ENCODE measurements at regions not wholly inside any gene's neighbourhood (a gene's known extent, or its start where the extent isn't known, plus 50 kb on each side); places are given as distances from the start of the nearest gene placed in this dataset.

GRCh38 chr6:15768999-15769398, 106.2 kb upstream of the DTNBP1 start:
- H3K9me3 ChIP-seq (ENCODE audit: control insufficient read depth in 1 of 2, insufficient read depth in 1 of 2, low read depth in 1 of 2, low read length in 2 of 2) = no peaks in the 10 kb centered on the region
- no peak overlapping the region for H3K9ac ChIP-seq (ENCODE audit: low read length)
- no peak overlapping the region for H3K4me2 ChIP-seq (ENCODE audit: low read length)
- ATAC-seq = no peak
- no peak overlapping the region for H3K4me3 ChIP-seq (replicated peaks in 1 of 2; ENCODE audit: low read depth in 1 of 2, low read length in 2 of 2)
- H3K4me1 ChIP-seq (ENCODE audit: control insufficient read depth in 1 of 2, insufficient read depth in 2 of 2, low read length in 2 of 2) = peaks cover 2 to 3% of the 10 kb centered on the region in 2 experiments
- no peaks in the 10 kb centered on the region for H3K9me2 ChIP-seq (ENCODE audit: insufficient read depth)
- POLR2A ChIA-PET = no interaction called here
- intact Hi-C loops (cut with micrococcal nuclease) = no loop called here
- RAD21 ChIA-PET (ENCODE audit: low non-redundant PET in 1 of 2, low total read pairs in 2 of 2, uncharacterized antibody in 2 of 2, unreplicated experiment in 2 of 2) = no interaction called here
- CTCF ChIA-PET = interaction anchor here (0.6 kb wide), 1 partner anchor 414 kb away, joined by 3 read pairs; no protein-coding TSS in a partner anchor
- no peaks in the 10 kb centered on the region for H3K79me2 ChIP-seq (ENCODE audit: insufficient read depth, low read length)
- peaks cover 8% of the 10 kb centered on the region; the same call in 1 of the 2 replicates for H3K27me3 ChIP-seq (ENCODE audit: insufficient read depth, low read length)
- no peaks in the 10 kb centered on the region for H4K20me1 ChIP-seq (ENCODE audit: insufficient read depth)
- DNase-seq (ENCODE audit: low read depth, low spot score) = no peak
- TF ChIP-seq ZNF274 (IDR thresholded peaks at IDR 0.05; ENCODE audit: low read depth, low read length) (no peak), ZBTB33 (IDR thresholded peaks at IDR 0.05; ENCODE audit: extremely low read depth, insufficient replicate concordance, low read length) (no peak), EGR1 (IDR thresholded peaks at IDR 0.05; ENCODE audit: low read depth) (no peak), FOSL1 (IDR thresholded peaks at IDR 0.05; ENCODE audit: low read depth) (no peak), CBX3 (IDR thresholded peaks at IDR 0.05; ENCODE audit: low read depth) (no peak), ATF3 (IDR thresholded peaks at IDR 0.05) (no peak), SP1 (IDR thresholded peaks at IDR 0.05; ENCODE audit: low read depth) (no peak), SRF (IDR thresholded peaks at IDR 0.05; ENCODE audit: low read depth) (no peak), SIN3A (IDR thresholded peaks at IDR 0.05; ENCODE audit: low read depth) (no peak), RAD21 (IDR thresholded peaks at IDR 0.05; ENCODE audit: low read depth) (no peak), EZH2 (IDR thresholded peaks at IDR 0.05) (no peak), CEBPB (IDR thresholded peaks at IDR 0.05; ENCODE audit: low read depth) (no peak), YY1 (IDR thresholded peaks at IDR 0.05; ENCODE audit: extremely low read depth, insufficient replicate concordance, low read depth, low read length) (no peak), EZH2phosphoT487 (IDR thresholded peaks at IDR 0.05; ENCODE audit: borderline replicate concordance) (no peak), POLR2AphosphoS5 (IDR thresholded peaks at IDR 0.05; ENCODE audit: low read depth, low read length) (no peak), ZFX (IDR thresholded peaks at IDR 0.05) (no peak), POLR2A (IDR thresholded peaks at IDR 0.05; ENCODE audit: borderline replicate concordance, extremely low read depth, insufficient read depth, insufficient read length) (no peak)
- TF ChIP-seq, protein P1, sequence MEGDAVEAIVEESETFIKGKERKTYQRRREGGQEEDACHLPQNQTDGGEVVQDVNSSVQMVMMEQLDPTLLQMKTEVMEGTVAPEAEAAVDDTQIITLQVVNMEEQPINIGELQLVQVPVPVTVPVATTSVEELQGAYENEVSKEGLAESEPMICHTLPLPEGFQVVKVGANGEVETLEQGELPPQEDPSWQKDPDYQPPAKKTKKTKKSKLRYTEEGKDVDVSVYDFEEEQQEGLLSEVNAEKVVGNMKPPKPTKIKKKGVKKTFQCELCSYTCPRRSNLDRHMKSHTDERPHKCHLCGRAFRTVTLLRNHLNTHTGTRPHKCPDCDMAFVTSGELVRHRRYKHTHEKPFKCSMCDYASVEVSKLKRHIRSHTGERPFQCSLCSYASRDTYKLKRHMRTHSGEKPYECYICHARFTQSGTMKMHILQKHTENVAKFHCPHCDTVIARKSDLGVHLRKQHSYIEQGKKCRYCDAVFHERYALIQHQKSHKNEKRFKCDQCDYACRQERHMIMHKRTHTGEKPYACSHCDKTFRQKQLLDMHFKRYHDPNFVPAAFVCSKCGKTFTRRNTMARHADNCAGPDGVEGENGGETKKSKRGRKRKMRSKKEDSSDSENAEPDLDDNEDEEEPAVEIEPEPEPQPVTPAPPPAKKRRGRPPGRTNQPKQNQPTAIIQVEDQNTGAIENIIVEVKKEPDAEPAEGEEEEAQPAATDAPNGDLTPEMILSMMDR (IDR thresholded peaks at IDR 0.05 in 2 of 3, conservative IDR thresholded peaks at IDR 0.05 in 1 of 3; ENCODE audit: borderline replicate concordance in 1 of 3, insufficient read depth in 1 of 3, low read depth in 2 of 3, low read length in 2 of 3) = no peak
- TF ChIP-seq, protein P2, sequence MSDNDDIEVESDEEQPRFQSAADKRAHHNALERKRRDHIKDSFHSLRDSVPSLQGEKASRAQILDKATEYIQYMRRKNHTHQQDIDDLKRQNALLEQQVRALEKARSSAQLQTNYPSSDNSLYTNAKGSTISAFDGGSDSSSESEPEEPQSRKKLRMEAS (IDR thresholded peaks at IDR 0.05) = no peak
- TF ChIP-seq, protein P3, sequence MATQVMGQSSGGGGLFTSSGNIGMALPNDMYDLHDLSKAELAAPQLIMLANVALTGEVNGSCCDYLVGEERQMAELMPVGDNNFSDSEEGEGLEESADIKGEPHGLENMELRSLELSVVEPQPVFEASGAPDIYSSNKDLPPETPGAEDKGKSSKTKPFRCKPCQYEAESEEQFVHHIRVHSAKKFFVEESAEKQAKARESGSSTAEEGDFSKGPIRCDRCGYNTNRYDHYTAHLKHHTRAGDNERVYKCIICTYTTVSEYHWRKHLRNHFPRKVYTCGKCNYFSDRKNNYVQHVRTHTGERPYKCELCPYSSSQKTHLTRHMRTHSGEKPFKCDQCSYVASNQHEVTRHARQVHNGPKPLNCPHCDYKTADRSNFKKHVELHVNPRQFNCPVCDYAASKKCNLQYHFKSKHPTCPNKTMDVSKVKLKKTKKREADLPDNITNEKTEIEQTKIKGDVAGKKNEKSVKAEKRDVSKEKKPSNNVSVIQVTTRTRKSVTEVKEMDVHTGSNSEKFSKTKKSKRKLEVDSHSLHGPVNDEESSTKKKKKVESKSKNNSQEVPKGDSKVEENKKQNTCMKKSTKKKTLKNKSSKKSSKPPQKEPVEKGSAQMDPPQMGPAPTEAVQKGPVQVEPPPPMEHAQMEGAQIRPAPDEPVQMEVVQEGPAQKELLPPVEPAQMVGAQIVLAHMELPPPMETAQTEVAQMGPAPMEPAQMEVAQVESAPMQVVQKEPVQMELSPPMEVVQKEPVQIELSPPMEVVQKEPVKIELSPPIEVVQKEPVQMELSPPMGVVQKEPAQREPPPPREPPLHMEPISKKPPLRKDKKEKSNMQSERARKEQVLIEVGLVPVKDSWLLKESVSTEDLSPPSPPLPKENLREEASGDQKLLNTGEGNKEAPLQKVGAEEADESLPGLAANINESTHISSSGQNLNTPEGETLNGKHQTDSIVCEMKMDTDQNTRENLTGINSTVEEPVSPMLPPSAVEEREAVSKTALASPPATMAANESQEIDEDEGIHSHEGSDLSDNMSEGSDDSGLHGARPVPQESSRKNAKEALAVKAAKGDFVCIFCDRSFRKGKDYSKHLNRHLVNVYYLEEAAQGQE (IDR thresholded peaks at IDR 0.05; ENCODE audit: low read depth) = no peak
- H3K27ac ChIP-seq (ENCODE audit: low read depth, low read length) = no peak overlapping the region
- H2AFZ ChIP-seq (ENCODE audit: low read depth, low read length, poor library complexity, severe bottlenecking) = no peak overlapping the region
- H3K36me3 ChIP-seq (ENCODE audit: control insufficient read depth in 1 of 2, insufficient read depth in 2 of 2, low read length in 2 of 2) = no peaks in the 10 kb centered on the region
- BruUV-seq (replicated peaks) = no TSS peak
